ENCODE measurements at regions not wholly inside any gene's neighbourhood (a gene's known extent, or its start where the extent isn't known, plus 50 kb on each side); places are given as distances from the start of the nearest gene placed in this dataset.

- no CpG with 5 or more reads among the region's 3 CpGs for WGBS (ENCODE audit: extremely low coverage, insufficient read length, low lambda C conversion rate)
These were observed 101.1 kb upstream of the TMEM132E start for GRCh38 chr17:34478244-34478643.

More at GRCh38 chr17:34478244-34478643, 101.1 kb upstream of the TMEM132E start:
- H4K8ac ChIP-seq (replicated peaks; ENCODE audit: insufficient read length, low read depth, low read length), result no peak overlapping the region
- Mint-ChIP-seq H3K36me3 (ENCODE audit: insufficient read depth in 1 of 3, low read depth in 3 of 3) (no peaks in the 10 kb centered on the region), H3K27ac (no peak overlapping the region), H3K9me3 (no peaks in the 10 kb centered on the region), H3K4me3 (no peak overlapping the region), H3K4me1 (peaks cover 4 to 13% of the 10 kb centered on the region in 2 experiments; a peak in 3 of 4 replicates), H3K27me3 (ENCODE audit: low read depth) (peaks cover 2% of the 10 kb centered on the region)
- no peaks in the 10 kb centered on the region for H3K23me2 ChIP-seq (ENCODE audit: insufficient read length, low read depth, low read length, poor library complexity, severe bottlenecking)
- no peak overlapping the region for H2BK20ac ChIP-seq (ENCODE audit: low read depth, low read length, poor library complexity, severe bottlenecking)
- H3T11ph ChIP-seq (ENCODE audit: low read length), result no peak overlapping the region
- no peak overlapping the region for H2BK12ac ChIP-seq (ENCODE audit: insufficient read length, low read depth, low read length)
- H3K4me2 ChIP-seq (ENCODE audit: insufficient read depth, insufficient read length, low read length), result no peak overlapping the region
- no peak overlapping the region for H3K9ac ChIP-seq (ENCODE audit: extremely low read depth, insufficient read length, low read length)
- H2BK15ac ChIP-seq (ENCODE audit: low read depth, low read length), result no peak overlapping the region
- H3K23ac ChIP-seq (ENCODE audit: insufficient read length, low read depth, low read length), result no peak overlapping the region
- no peaks in the 10 kb centered on the region for H3K27me3 ChIP-seq (ENCODE audit: insufficient read depth, low read length)
- H4K20me1 ChIP-seq (ENCODE audit: control insufficient read depth, insufficient read depth, insufficient read length), result peaks cover 2% of the 10 kb centered on the region
- H4K5ac ChIP-seq (ENCODE audit: insufficient read length, low read depth, low read length), result no peak overlapping the region
- H3K9me3 ChIP-seq (ENCODE audit: control insufficient read depth, low read depth, low read length), result no peaks in the 10 kb centered on the region
- H2AFZ ChIP-seq (ENCODE audit: low read length), result no peak overlapping the region
- H4K91ac ChIP-seq (ENCODE audit: insufficient read length, low read depth, low read length), result no peak overlapping the region
- H3K18ac ChIP-seq (ENCODE audit: insufficient read length, low read depth, low read length), result no peak overlapping the region
- H3K56ac ChIP-seq (ENCODE audit: insufficient read length, low read depth, low read length), result no peak overlapping the region
- no peak overlapping the region for H3K4ac ChIP-seq (ENCODE audit: low read depth, low read length)
- no peaks in the 10 kb centered on the region for H3K79me1 ChIP-seq (ENCODE audit: insufficient read depth, low read depth, low read length, poor library complexity, severe bottlenecking)
- no peak overlapping the region for H3K14ac ChIP-seq (ENCODE audit: insufficient read depth, low read length)
- no peak overlapping the region for H2BK5ac ChIP-seq (ENCODE audit: insufficient read length, low read length)
- TF ChIP-seq, protein P1, sequence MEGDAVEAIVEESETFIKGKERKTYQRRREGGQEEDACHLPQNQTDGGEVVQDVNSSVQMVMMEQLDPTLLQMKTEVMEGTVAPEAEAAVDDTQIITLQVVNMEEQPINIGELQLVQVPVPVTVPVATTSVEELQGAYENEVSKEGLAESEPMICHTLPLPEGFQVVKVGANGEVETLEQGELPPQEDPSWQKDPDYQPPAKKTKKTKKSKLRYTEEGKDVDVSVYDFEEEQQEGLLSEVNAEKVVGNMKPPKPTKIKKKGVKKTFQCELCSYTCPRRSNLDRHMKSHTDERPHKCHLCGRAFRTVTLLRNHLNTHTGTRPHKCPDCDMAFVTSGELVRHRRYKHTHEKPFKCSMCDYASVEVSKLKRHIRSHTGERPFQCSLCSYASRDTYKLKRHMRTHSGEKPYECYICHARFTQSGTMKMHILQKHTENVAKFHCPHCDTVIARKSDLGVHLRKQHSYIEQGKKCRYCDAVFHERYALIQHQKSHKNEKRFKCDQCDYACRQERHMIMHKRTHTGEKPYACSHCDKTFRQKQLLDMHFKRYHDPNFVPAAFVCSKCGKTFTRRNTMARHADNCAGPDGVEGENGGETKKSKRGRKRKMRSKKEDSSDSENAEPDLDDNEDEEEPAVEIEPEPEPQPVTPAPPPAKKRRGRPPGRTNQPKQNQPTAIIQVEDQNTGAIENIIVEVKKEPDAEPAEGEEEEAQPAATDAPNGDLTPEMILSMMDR (conservative IDR thresholded peaks at IDR 0.05), result no peak
- H2AK5ac ChIP-seq (ENCODE audit: insufficient read length, low read length), result no peak overlapping the region
- H3K79me2 ChIP-seq (ENCODE audit: insufficient read depth, low read length), result no peaks in the 10 kb centered on the region
- DNase-seq, result no peak
- no peak overlapping the region for H3K27ac ChIP-seq (ENCODE audit: insufficient read length, low read depth, low read length)
- H3K4me1 ChIP-seq (ENCODE audit: insufficient read depth, low read length), result no peaks in the 10 kb centered on the region
- no peak overlapping the region for H2BK120ac ChIP-seq (ENCODE audit: low read depth, low read length, poor library complexity, severe bottlenecking)
